ENCODE measurements at regions not wholly inside any gene's neighbourhood (a gene's known extent, or its start where the extent isn't known, plus 50 kb on each side); places are given as distances from the start of the nearest gene placed in this dataset.
"Not testable (repeated sequence)": the region's sequence is repeated elsewhere in the genome, so short reads cannot be mapped to it uniquely, and the experiment has no call there.

DNA sequence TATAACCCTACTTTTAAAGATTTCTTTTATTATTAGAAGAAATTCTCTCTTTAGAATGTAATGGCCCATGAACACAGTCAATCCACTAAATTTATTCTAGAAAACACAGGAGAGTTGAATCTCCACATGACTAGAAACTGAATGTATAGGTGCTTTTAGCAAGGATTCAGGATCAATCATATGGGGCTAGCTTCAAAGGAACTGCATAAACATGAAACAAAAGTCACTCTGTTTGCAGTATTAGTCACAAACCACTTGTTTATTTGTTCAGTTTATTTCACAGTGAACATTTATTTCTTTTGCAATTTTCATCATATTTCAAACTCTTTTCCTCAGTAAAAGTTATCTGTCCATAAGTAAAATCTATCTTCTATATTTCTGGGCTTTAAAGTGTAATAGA lies 1604.6 kb downstream of the PCDH18 start:
- Histone ChIP-seq H3K79me2 (ENCODE audit: insufficient read depth, low read length) (no peaks in the 10 kb centered on the region), H3K9me2 (replicated peaks; ENCODE audit: insufficient read depth, low read length) (no peaks in the 10 kb centered on the region), H3K4me2 (ENCODE audit: low read depth, low read length, poor library complexity, severe bottlenecking) (no peak overlapping the region), H3K27me3 (ENCODE audit: low read length) (no peaks in the 10 kb centered on the region), H4K20me1 (ENCODE audit: low read depth, low read length) (no peaks in the 10 kb centered on the region), H3K9me3 (ENCODE audit: insufficient read depth, low read length) (no peaks in the 10 kb centered on the region), H2AFZ (ENCODE audit: low read depth, low read length, severe bottlenecking) (no peak overlapping the region), H3K27ac (ENCODE audit: low read depth, low read length) (no peak overlapping the region), H3K9ac (ENCODE audit: low read length) (no peak overlapping the region), H3K36me3 (ENCODE audit: low read length) (no peaks in the 10 kb centered on the region), H3F3A (ENCODE audit: insufficient read depth) (no peaks in the 10 kb centered on the region), H3K4me3 (ENCODE audit: insufficient read depth, low read length, poor library complexity, severe bottlenecking) (no peak overlapping the region)
- TF ChIP-seq EZH2phosphoT487 (conservative IDR thresholded peaks at IDR 0.05; ENCODE audit: low read length): no peak

- TF ChIP-seq, protein P1, sequence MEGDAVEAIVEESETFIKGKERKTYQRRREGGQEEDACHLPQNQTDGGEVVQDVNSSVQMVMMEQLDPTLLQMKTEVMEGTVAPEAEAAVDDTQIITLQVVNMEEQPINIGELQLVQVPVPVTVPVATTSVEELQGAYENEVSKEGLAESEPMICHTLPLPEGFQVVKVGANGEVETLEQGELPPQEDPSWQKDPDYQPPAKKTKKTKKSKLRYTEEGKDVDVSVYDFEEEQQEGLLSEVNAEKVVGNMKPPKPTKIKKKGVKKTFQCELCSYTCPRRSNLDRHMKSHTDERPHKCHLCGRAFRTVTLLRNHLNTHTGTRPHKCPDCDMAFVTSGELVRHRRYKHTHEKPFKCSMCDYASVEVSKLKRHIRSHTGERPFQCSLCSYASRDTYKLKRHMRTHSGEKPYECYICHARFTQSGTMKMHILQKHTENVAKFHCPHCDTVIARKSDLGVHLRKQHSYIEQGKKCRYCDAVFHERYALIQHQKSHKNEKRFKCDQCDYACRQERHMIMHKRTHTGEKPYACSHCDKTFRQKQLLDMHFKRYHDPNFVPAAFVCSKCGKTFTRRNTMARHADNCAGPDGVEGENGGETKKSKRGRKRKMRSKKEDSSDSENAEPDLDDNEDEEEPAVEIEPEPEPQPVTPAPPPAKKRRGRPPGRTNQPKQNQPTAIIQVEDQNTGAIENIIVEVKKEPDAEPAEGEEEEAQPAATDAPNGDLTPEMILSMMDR (IDR thresholded peaks at IDR 0.05; ENCODE audit: insufficient read depth, low read length, poor library complexity, severe bottlenecking): no peak
- TF ChIP-seq EZH2phosphoT487 (conservative IDR thresholded peaks at IDR 0.05; ENCODE audit: low read length): no peak
- H3K4me2 ChIP-seq (ENCODE audit: low read depth, low read length, poor library complexity, severe bottlenecking): no peak overlapping the region
- H3K79me2 ChIP-seq (ENCODE audit: insufficient read depth, low read length): no peaks in the 10 kb centered on the region
- H3K9me2 ChIP-seq (replicated peaks; ENCODE audit: insufficient read depth, low read length): no peaks in the 10 kb centered on the region
- H3F3A ChIP-seq (ENCODE audit: insufficient read depth): no peaks in the 10 kb centered on the region
- no peaks in the 10 kb centered on the region for H4K20me1 ChIP-seq (ENCODE audit: low read depth, low read length)
- H3K36me3 ChIP-seq (ENCODE audit: low read length): no peaks in the 10 kb centered on the region
- H3K27ac ChIP-seq (ENCODE audit: low read depth, low read length): no peak overlapping the region
- no peak overlapping the region for H3K9ac ChIP-seq (ENCODE audit: low read length)
- H3K4me3 ChIP-seq (ENCODE audit: insufficient read depth, low read length, poor library complexity, severe bottlenecking): no peak overlapping the region
- no peak overlapping the region for H2AFZ ChIP-seq (ENCODE audit: low read depth, low read length, severe bottlenecking)
- H3K9me3 ChIP-seq (ENCODE audit: insufficient read depth, low read length): no peaks in the 10 kb centered on the region
- H3K27me3 ChIP-seq (ENCODE audit: low read length): no peaks in the 10 kb centered on the region
Measured at GRCh38 chr4:135921081-135921480, 1611.2 kb downstream of the PCDH18 start.

- Histone ChIP-seq H3K27ac (ENCODE audit: low read depth, low read length) (no peak overlapping the region), H3K9me2 (replicated peaks; ENCODE audit: insufficient read depth, low read length) (no peaks in the 10 kb centered on the region), H3K79me2 (ENCODE audit: insufficient read depth, low read length) (no peaks in the 10 kb centered on the region), H4K20me1 (ENCODE audit: low read depth, low read length) (no peaks in the 10 kb centered on the region), H3K4me3 (ENCODE audit: insufficient read depth, low read length, poor library complexity, severe bottlenecking) (no peak overlapping the region), H3K9ac (ENCODE audit: low read length) (no peak overlapping the region), H3K36me3 (ENCODE audit: low read length) (no peaks in the 10 kb centered on the region), H3K27me3 (ENCODE audit: low read length) (no peaks in the 10 kb centered on the region), H2AFZ (ENCODE audit: low read depth, low read length, severe bottlenecking) (no peak overlapping the region), H3F3A (ENCODE audit: insufficient read depth) (no peaks in the 10 kb centered on the region), H3K4me2 (ENCODE audit: low read depth, low read length, poor library complexity, severe bottlenecking) (no peak overlapping the region), H3K9me3 (ENCODE audit: insufficient read depth, low read length) (no peaks in the 10 kb centered on the region)
- no peak for TF ChIP-seq EZH2phosphoT487 (conservative IDR thresholded peaks at IDR 0.05; ENCODE audit: low read length)
- TF ChIP-seq, protein P1 (IDR thresholded peaks at IDR 0.05; ENCODE audit: insufficient read depth, low read length, poor library complexity, severe bottlenecking): no peak
Measured at GRCh38 chr4:135917011-135917410, 1615.3 kb downstream of the PCDH18 start.

GRCh38 chr4:135900956-135901355 lies 1631.3 kb downstream of the PCDH18 start:
- no peak overlapping the region for H3K27ac ChIP-seq (ENCODE audit: low read depth, low read length)
- H4K20me1 ChIP-seq (ENCODE audit: low read depth, low read length): no peaks in the 10 kb centered on the region
- no peak overlapping the region for H3K4me3 ChIP-seq (ENCODE audit: insufficient read depth, low read length, poor library complexity, severe bottlenecking)
- no peaks in the 10 kb centered on the region for H3K9me3 ChIP-seq (ENCODE audit: insufficient read depth, low read length)
- H2AFZ ChIP-seq (ENCODE audit: low read depth, low read length, severe bottlenecking): no peak overlapping the region
- H3K9ac ChIP-seq (ENCODE audit: low read length): no peak overlapping the region
- H3K36me3 ChIP-seq (ENCODE audit: low read length): no peaks in the 10 kb centered on the region
- no peaks in the 10 kb centered on the region for H3K79me2 ChIP-seq (ENCODE audit: insufficient read depth, low read length)
- no peaks in the 10 kb centered on the region for H3K27me3 ChIP-seq (ENCODE audit: low read length)
- TF ChIP-seq, protein P1 (IDR thresholded peaks at IDR 0.05; ENCODE audit: insufficient read depth, low read length, poor library complexity, severe bottlenecking): no peak
- TF ChIP-seq EZH2phosphoT487 (conservative IDR thresholded peaks at IDR 0.05; ENCODE audit: low read length): no peak
- H3K4me2 ChIP-seq (ENCODE audit: low read depth, low read length, poor library complexity, severe bottlenecking): no peak overlapping the region
- H3F3A ChIP-seq (ENCODE audit: insufficient read depth): no peaks in the 10 kb centered on the region
- H3K9me2 ChIP-seq (replicated peaks; ENCODE audit: insufficient read depth, low read length): no peaks in the 10 kb centered on the region

GRCh38 chr4:135864304-135864703 lies 1662.7 kb upstream of the PABPC4L start:
- not testable (repeated sequence) for H3K9me2 ChIP-seq (replicated peaks; ENCODE audit: insufficient read depth, low read length); H3K79me2 ChIP-seq (ENCODE audit: insufficient read depth, low read length); H3K36me3 ChIP-seq (ENCODE audit: low read length); H3K4me3 ChIP-seq (ENCODE audit: insufficient read depth, low read length, poor library complexity, severe bottlenecking); H3K27ac ChIP-seq (ENCODE audit: low read depth, low read length); H3K9me3 ChIP-seq (ENCODE audit: insufficient read depth, low read length); H3K9ac ChIP-seq (ENCODE audit: low read length); H4K20me1 ChIP-seq (ENCODE audit: low read depth, low read length); H3F3A ChIP-seq (ENCODE audit: insufficient read depth); H3K4me2 ChIP-seq (ENCODE audit: low read depth, low read length, poor library complexity, severe bottlenecking); H2AFZ ChIP-seq (ENCODE audit: low read depth, low read length, severe bottlenecking); H3K27me3 ChIP-seq (ENCODE audit: low read length)

All from SU-DHL-6 (cell line).